ENCODE measurements at regions not wholly inside any gene's neighbourhood (a gene's known extent, or its start where the extent isn't known, plus 50 kb on each side); places are given as distances from the start of the nearest gene placed in this dataset.

DNA sequence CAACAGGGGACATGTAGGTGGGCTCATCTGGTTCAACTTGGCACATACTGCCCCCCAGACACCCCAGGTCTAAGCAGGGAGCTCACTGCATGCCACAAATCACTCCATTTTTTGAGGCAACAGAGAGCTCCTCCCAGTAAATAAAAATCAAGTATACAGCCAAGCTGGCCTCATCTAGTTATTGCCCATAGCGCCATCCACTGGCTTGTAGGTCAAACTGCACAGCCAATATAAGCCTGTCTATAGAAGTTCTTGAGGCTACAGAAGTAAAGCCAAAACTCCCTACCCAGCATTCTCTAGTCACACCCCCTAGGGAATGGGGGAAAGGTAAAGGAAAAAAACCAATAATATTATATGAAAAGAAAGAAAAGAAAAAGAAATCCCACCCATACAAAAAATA, 453.7 kb downstream of the ZNF385D start:
- no peak for TF ChIP-seq POLR2A (IDR thresholded peaks at IDR 0.05)
- TF ChIP-seq, protein P1, sequence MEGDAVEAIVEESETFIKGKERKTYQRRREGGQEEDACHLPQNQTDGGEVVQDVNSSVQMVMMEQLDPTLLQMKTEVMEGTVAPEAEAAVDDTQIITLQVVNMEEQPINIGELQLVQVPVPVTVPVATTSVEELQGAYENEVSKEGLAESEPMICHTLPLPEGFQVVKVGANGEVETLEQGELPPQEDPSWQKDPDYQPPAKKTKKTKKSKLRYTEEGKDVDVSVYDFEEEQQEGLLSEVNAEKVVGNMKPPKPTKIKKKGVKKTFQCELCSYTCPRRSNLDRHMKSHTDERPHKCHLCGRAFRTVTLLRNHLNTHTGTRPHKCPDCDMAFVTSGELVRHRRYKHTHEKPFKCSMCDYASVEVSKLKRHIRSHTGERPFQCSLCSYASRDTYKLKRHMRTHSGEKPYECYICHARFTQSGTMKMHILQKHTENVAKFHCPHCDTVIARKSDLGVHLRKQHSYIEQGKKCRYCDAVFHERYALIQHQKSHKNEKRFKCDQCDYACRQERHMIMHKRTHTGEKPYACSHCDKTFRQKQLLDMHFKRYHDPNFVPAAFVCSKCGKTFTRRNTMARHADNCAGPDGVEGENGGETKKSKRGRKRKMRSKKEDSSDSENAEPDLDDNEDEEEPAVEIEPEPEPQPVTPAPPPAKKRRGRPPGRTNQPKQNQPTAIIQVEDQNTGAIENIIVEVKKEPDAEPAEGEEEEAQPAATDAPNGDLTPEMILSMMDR (IDR thresholded peaks at IDR 0.05), result no peak
- DNase-seq (ENCODE audit: low spot score in 2 of 2), result no peak
- intact Hi-C loops (cut with DNase I; ENCODE audit: low total_unique reads), result no loop called here
- H3K4me3 ChIP-seq (ENCODE audit: low read depth, poor library complexity, severe bottlenecking), result no peak overlapping the region
- 44 to 54% methylated on average over 1 of the region's 1 CpG for WGBS, 2 donors

DNA sequence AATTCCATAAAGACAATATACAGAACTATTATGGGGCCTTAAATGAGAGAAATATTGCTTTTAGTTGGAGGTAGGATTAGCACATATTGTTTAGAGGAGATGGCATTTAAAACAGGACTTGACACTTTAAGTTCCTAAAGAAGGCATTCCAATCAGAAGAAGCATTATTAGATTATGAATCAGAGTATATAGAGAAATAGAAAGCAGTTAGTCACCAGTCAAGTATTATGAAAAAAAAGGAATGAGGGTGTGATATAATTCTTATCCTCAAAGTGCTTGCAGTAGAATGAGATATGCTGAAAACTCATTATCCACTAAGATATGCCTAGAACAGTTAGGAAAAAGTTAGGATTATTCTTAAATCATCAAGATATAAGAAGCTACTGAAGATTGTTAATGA, 456.2 kb downstream of the ZNF385D start:
- intact Hi-C loops (cut with DNase I; ENCODE audit: low total_unique reads), result no loop called here
- no peak overlapping the region for H3K4me3 ChIP-seq (ENCODE audit: low read depth, poor library complexity, severe bottlenecking)
- DNase-seq (ENCODE audit: low spot score in 2 of 2), result no peak

DNA sequence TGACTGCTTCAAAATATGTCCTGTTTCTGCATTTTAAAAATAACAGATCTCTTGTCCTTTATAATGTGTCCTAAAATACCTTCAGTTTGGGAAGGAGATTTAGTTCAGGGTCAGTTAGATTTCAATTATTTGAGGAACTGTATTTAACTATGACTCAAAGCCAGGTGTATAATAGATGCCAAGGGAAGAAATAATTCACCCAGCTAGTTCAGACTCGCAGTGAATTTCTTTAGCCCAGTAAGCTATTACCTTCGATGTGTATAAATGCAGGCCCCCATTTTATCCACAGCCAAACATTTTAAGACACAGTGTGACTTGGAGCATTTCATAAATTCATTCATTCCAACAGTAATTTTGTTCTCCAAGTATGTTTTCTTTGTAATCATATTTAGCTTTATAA, 458.0 kb downstream of the ZNF385D start:
- 43 to 48% methylated on average over 2 of the region's 2 CpGs for WGBS, 2 donors
- intact Hi-C loops (cut with DNase I; ENCODE audit: low total_unique reads), result no loop called here
- DNase-seq (ENCODE audit: low spot score in 2 of 2), result no peak
- no peak overlapping the region for H3K4me3 ChIP-seq (ENCODE audit: low read depth, poor library complexity, severe bottlenecking)
- no peak for TF ChIP-seq POLR2A (IDR thresholded peaks at IDR 0.05)
- TF ChIP-seq, protein P1 (IDR thresholded peaks at IDR 0.05), result no peak

More for the DNA sequence above, 456.2 kb downstream of the ZNF385D start:
- TF ChIP-seq, protein P1 (IDR thresholded peaks at IDR 0.05), result no peak
- TF ChIP-seq POLR2A (IDR thresholded peaks at IDR 0.05), result no peak

DNA sequence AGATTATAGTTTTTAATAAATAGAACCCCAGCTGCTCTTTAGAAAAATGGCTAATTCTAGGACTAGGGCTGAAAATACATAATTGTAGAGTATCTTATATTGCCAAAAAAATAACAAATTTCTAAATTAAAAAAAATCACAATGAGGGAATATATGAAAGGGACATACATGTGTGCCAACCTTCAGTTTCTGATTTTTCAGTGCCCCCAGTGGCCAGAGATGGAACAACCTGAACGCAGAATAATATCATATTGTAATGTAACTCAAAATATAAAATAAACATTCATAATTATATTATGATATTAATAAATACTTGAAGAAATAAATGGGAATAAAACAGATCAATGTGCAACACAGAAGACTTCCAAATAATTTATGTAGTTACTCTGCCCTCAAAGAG, 460.5 kb downstream of the ZNF385D start:
- no peak for DNase-seq (ENCODE audit: low spot score in 2 of 2)
- H3K4me3 ChIP-seq (ENCODE audit: low read depth, poor library complexity, severe bottlenecking), result no peak overlapping the region
- intact Hi-C loops (cut with DNase I; ENCODE audit: low total_unique reads), result no loop called here
- 81 to 88% methylated on average over 1 of the region's 1 CpG for WGBS, 2 donors
- TF ChIP-seq POLR2A (IDR thresholded peaks at IDR 0.05), result no peak
- TF ChIP-seq, protein P1 (IDR thresholded peaks at IDR 0.05), result no peak

DNA sequence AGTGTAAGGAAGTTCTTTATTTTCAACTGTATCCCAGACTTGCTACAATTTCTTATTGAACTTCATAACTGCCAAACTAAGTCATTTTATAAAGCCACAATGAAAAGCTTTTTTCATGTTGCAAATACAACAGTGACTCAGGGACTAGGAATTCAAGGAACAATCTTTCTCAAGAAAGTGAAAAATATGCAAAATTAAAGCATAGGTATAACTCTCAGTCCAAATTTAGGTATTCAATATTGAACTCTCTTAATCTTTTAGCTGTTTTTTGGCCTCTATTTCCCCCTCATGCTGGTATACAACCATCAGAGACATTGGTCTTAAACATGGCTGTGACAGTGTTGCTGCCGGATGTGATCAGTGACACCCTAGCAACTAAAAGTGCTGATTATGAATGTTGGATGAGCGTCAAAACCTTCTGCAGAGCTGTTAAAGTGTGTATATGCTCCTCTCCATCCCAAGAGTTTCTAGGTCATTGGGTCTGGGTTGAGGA, 476.9 kb downstream of the ZNF385D start:
- no peak overlapping the region for H3K4me3 ChIP-seq (ENCODE audit: low read depth, poor library complexity, severe bottlenecking)
- intact Hi-C loops (cut with DNase I; ENCODE audit: low total_unique reads), result no loop called here
- 75 to 78% methylated on average over 2 of the region's 2 CpGs for WGBS, 2 donors
- TF ChIP-seq POLR2A (IDR thresholded peaks at IDR 0.05), result no peak
- DNase-seq (ENCODE audit: low spot score in 2 of 2), result no peak

DNA sequence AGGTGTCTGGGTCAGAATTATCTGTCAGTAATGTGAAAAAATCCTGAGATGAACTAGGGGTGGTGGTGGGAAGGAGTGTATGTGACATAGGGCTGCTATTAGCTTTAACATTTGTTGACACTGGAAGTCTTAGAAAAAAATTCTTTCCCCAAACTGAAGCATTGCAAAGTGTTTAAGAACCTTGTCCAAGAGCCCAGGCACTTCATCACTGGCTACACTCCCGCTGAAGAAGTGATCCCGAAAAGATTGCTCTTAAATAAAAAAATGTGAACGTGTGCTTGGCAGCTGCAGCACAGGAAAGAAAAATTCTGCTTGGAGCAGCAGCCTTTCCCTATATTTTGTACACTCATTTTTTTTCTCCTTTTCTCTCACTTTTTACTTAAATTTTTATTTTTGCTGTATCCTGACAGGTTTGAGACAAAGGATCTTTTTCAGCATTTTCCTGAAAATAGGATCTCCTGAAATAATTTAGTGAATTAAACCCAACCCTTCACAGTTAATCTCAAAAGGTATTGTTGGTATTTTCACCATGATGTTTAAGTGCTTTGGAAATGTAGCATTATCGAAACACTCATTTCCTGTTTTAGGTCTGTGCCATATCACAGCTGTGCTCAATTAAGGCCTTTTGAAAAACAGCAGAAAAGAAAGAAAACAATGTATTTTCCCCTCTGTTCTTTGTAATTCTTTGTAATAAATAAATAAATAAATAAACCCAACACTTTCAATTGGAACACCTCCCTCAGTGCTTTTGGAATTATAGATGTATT, 477.6 kb downstream of the ZNF385D start:
- H3K4me3 ChIP-seq (ENCODE audit: low read depth, poor library complexity, severe bottlenecking), result no peak overlapping the region
- 37 to 40% methylated on average over 4 of the region's 4 CpGs for WGBS, 2 donors
- intact Hi-C loops (cut with DNase I; ENCODE audit: low total_unique reads), result no loop called here
- TF ChIP-seq, protein P1 (IDR thresholded peaks at IDR 0.05), result no peak
- no peak for TF ChIP-seq POLR2A (IDR thresholded peaks at IDR 0.05)
- DNase-seq (ENCODE audit: low spot score in 2 of 2), result no peak
